Tibial artery (tissue), 4 donors: ENCODE measurements at regions not wholly inside any gene's neighbourhood (a gene's known extent, or its start where the extent isn't known, plus 50 kb on each side); places are given as distances from the start of the nearest gene placed in this dataset.
"Not testable (repeated sequence)": the region's sequence is repeated elsewhere in the genome, so short reads cannot be mapped to it uniquely, and the experiment has no call there.

Source experiments
- DNase-seq, 2 donors: peaks; one replicate each; pipeline ENCODE4 v3.0.0-alpha.2; 2019
- H3K27ac ChIP-seq, 2 donors: fragments of 200-600 bp; sonication (generic) in 1 of 2; 1 replicate in 1 of 2; 2 replicates in 1 of 2; pipeline ENCODE4 v1.5.1; 2018 to 2019; ENCODE audit warnings: mild to moderate bottlenecking in 1 of 2
- H3K27me3 ChIP-seq, 2 donors: fragments of 200-600 bp; sonication (generic) in 1 of 2; one replicate each; pipeline versions ENCODE4 v1.5.1 to v1.6.0; 2016 to 2019
- H3K36me3 ChIP-seq, 3 donors: fragments of 200-600 bp; sonication (generic) in 2 of 3; one replicate each; pipeline ENCODE4 v1.5.1; 2016 to 2019; ENCODE audit warnings: mild to moderate bottlenecking in 2 of 3
- H3K4me1 ChIP-seq, 4 donors: fragments of 200-600 bp; sonication (generic) in 2 of 4; 1 replicate in 3 of 4; 2 replicates in 1 of 4; pipeline ENCODE4 v1.5.1; 2016 to 2019
- H3K4me3 ChIP-seq, 2 donors: fragments of 200-600 bp; sonication (generic) in 1 of 2; 1 replicate in 1 of 2; 2 replicates in 1 of 2; pipeline ENCODE4 v1.5.1; 2018 to 2019; ENCODE audit warnings: mild to moderate bottlenecking in 2 of 2
- H3K9me3 ChIP-seq, 3 donors: fragments of 200-600 bp; sonication (generic) in 1 of 3; one replicate each; pipeline ENCODE4 v1.5.1; 2016 to 2019
- CTCF ChIP-seq, 2 experiments: fragments of 200-600 bp in 1 of 2; fragments of 450-650 bp in 1 of 2; IDR thresholded peaks; one replicate each; pipeline ENCODE4 v1.5.1; 2017 to 2019; ENCODE audit warnings: antibody characterized with exemption in 2 of 2, mild to moderate bottlenecking in 1 of 2, moderate library complexity in 1 of 2
- intact Hi-C: fragments of 100-400 bp; cut with DNase I; formaldehyde crosslinking; loops from one replicate; pipeline ENCODE4 v1.15.0; 2023; ENCODE audit warnings: low total_unique reads

- Histone ChIP-seq H3K9me3 (no peaks in the 10 kb centered on the region), H3K36me3 (no peaks in the 10 kb centered on the region), H3K27ac (no peak overlapping the region), H3K27me3 (no peaks in the 10 kb centered on the region), H3K4me1 (peaks cover 0 to 11% (median 3%) of the 10 kb centered on the region in 4 donors), H3K4me3 (no peak overlapping the region)
- intact Hi-C loops, result loop anchor here (5.0 kb wide), 1 partner anchor 1953 kb away; no protein-coding TSS in a partner anchor
- TF ChIP-seq CTCF (IDR thresholded peaks at IDR 0.05), result no peak
- no peak for DNase-seq
Observed at GRCh38 chr5:109630093-109630492, 59.6 kb upstream of the MAN2A1 start.

GRCh38 chr5:109628591-109628990 is 61.1 kb upstream of the MAN2A1 start:
- peaks cover 0 to 11% (median 3%) of the 10 kb centered on the region in 4 donors for H3K4me1 ChIP-seq
- no peak overlapping the region for H3K27ac ChIP-seq
- no peaks in the 10 kb centered on the region for H3K36me3 ChIP-seq
- DNase-seq, result no peak
- no peak for TF ChIP-seq CTCF (IDR thresholded peaks at IDR 0.05)
- intact Hi-C loops, result no loop called here
- no peak overlapping the region for H3K4me3 ChIP-seq
- H3K9me3 ChIP-seq, result no peaks in the 10 kb centered on the region
- no peaks in the 10 kb centered on the region for H3K27me3 ChIP-seq

- DNase-seq, intact Hi-C loops: not testable (repeated sequence)
Observed at GRCh38 chr5:109621266-109621665, 68.5 kb upstream of the MAN2A1 start.

GRCh38 chr5:109620651-109621050 is 69.1 kb upstream of the MAN2A1 start:
- H3K27ac ChIP-seq, result no peak overlapping the region
- no peak for TF ChIP-seq CTCF (IDR thresholded peaks at IDR 0.05)

More at GRCh38 chr5:109621266-109621665, 68.5 kb upstream of the MAN2A1 start:
- peaks cover 0 to 11% (median 5%) of the 10 kb centered on the region in 4 donors for H3K4me1 ChIP-seq
- H3K36me3 ChIP-seq, H3K9me3 ChIP-seq, H3K27me3 ChIP-seq, H3K4me3 ChIP-seq, H3K27ac ChIP-seq: not testable (repeated sequence)

GRCh38 chr5:109619606-109620005 is 70.1 kb upstream of the MAN2A1 start:
- Histone ChIP-seq H3K9me3 (no peaks in the 10 kb centered on the region), H3K36me3 (no peaks in the 10 kb centered on the region), H3K27ac (no peak overlapping the region), H3K4me3 (no peak overlapping the region), H3K27me3 (no peaks in the 10 kb centered on the region), H3K4me1 (peaks cover 0 to 11% (median 5%) of the 10 kb centered on the region in 4 donors)
- intact Hi-C loops, result no loop called here
- no peak for TF ChIP-seq CTCF (IDR thresholded peaks at IDR 0.05)
- DNase-seq, result no peak

More at GRCh38 chr5:109620651-109621050, 69.1 kb upstream of the MAN2A1 start:
- H3K27me3 ChIP-seq, result no peaks in the 10 kb centered on the region
- H3K4me1 ChIP-seq, result peaks cover 0 to 11% (median 5%) of the 10 kb centered on the region in 4 donors
- intact Hi-C loops, result no loop called here
- no peak for DNase-seq
- H3K4me3 ChIP-seq, result no peak overlapping the region
- H3K9me3 ChIP-seq, result no peaks in the 10 kb centered on the region
- H3K36me3 ChIP-seq, result no peaks in the 10 kb centered on the region

- intact Hi-C loops, result no loop called here
- Histone ChIP-seq H3K4me3 (no peak overlapping the region), H3K36me3 (no peaks in the 10 kb centered on the region), H3K9me3 (no peaks in the 10 kb centered on the region), H3K4me1 (peaks cover 0 to 11% (median 5%) of the 10 kb centered on the region in 4 donors), H3K27ac (no peak overlapping the region), H3K27me3 (no peaks in the 10 kb centered on the region)
- no peak for TF ChIP-seq CTCF (IDR thresholded peaks at IDR 0.05)
- no peak for DNase-seq
Observed at GRCh38 chr5:109619021-109619460, 70.7 kb upstream of the MAN2A1 start.
